PC-9 (cell line): ENCODE measurements at regions not wholly inside any gene's neighbourhood (a gene's known extent, or its start where the extent isn't known, plus 50 kb on each side); places are given as distances from the start of the nearest gene placed in this dataset.
"Not testable (repeated sequence)": the region's sequence is repeated elsewhere in the genome, so short reads cannot be mapped to it uniquely, and the experiment has no call there.

Experiments
- BruUV-seq: library from RNA; stranded (reverse); fragments of 400-500 nt; replicated peaks from 2 replicates; lab custom pipeline; 2021; lab: Mats Ljungman, UMichigan
- CTCF ChIA-PET: fragments of 300-600 bp; sonication (Branson Sonifier 250); formaldehyde crosslinking; loops from one replicate; lab custom pipeline; 2022; ENCODE audit warnings: antibody characterized with exemption; lab: Charles Lee
- POLR2A ChIA-PET: fragments of 300-600 bp; sonication (Branson Sonifier 250); formaldehyde crosslinking; loops from one replicate; lab custom pipeline; 2022; ENCODE audit warnings: antibody characterized with exemption; ENCODE audit not compliant: unreplicated experiment; lab: Charles Lee
- DNase-seq, 2 experiments: peaks; one replicate each; pipeline versions ENCODE4 v3.0.0 to v3.0.0-alpha.2; 2015 to 2022; ENCODE audit warnings: mixed read lengths in 1 of 2
- H2AFZ ChIP-seq: fragments of 200-600 bp; sonication (generic); 2 replicates; pipeline ENCODE4 v1.8.1; 2017; ENCODE audit warnings: antibody characterized with exemption
- H3F3A ChIP-seq: fragments of 200-600 bp; sonication (generic); 2 replicates; pipeline ENCODE4 v1.8.1; 2017; ENCODE audit warnings: antibody characterized with exemption, mild to moderate bottlenecking, low read depth; ENCODE audit not compliant: insufficient read depth
- H3K27ac ChIP-seq: fragments of 200-600 bp; sonication (generic); 2 replicates; pipeline ENCODE4 v1.6.1; 2016; ENCODE audit warnings: mixed run types
- H3K27me3 ChIP-seq: fragments of 200-600 bp; sonication (generic); 2 replicates; pipeline ENCODE4 v1.6.1; 2016; ENCODE audit warnings: low read depth, mixed run types; ENCODE audit not compliant: insufficient read depth
- H3K36me3 ChIP-seq: fragments of 200-600 bp; sonication (generic); 2 replicates; pipeline ENCODE4 v1.6.1; 2016; ENCODE audit warnings: low read depth, mixed run types
- H3K4me1 ChIP-seq: fragments of 200-600 bp; sonication (generic); replicated peaks from 2 replicates; pipeline ENCODE4 v1.6.1; 2016; ENCODE audit warnings: mixed run types; ENCODE audit not compliant: insufficient read depth
- H3K4me2 ChIP-seq: fragments of 200-600 bp; sonication (generic); 2 replicates; pipeline ENCODE4 v1.6.1; 2017; ENCODE audit warnings: mixed run types
- H3K4me3 ChIP-seq: fragments of 200-600 bp; sonication (generic); 2 replicates; pipeline ENCODE4 v1.6.1; 2016; ENCODE audit warnings: mixed run types
- H3K79me2 ChIP-seq: fragments of 200-600 bp; sonication (generic); 2 replicates; pipeline ENCODE4 v1.6.1; 2017; ENCODE audit warnings: low read depth, mixed run types
- H3K9me2 ChIP-seq: fragments of 200-600 bp; sonication (generic); 2 replicates; pipeline ENCODE4 v1.8.1; 2017; ENCODE audit warnings: mild to moderate bottlenecking; ENCODE audit not compliant: insufficient read depth
- H3K9me3 ChIP-seq: fragments of 200-600 bp; sonication (generic); 2 replicates; pipeline ENCODE4 v1.8.1; 2016; ENCODE audit warnings: low read depth; ENCODE audit not compliant: insufficient read depth
- H4K20me1 ChIP-seq: fragments of 200-600 bp; sonication (generic); 2 replicates; pipeline ENCODE4 v1.8.1; 2017; ENCODE audit not compliant: insufficient read depth
- CTCF ChIP-seq: fragments of 200-600 bp; sonication (generic); conservative IDR thresholded peaks from 2 replicates; pipeline ENCODE4 v1.6.1; 2017; ENCODE audit warnings: mixed run types, antibody characterized with exemption, mild to moderate bottlenecking, moderate library complexity
- intact Hi-C: fragments of 100-400 bp; cut with micrococcal nuclease; formaldehyde crosslinking; loops from one replicate; pipeline ENCODE4 v1.10.0; 2022; ENCODE audit not compliant: unreplicated experiment

- H3K36me3 ChIP-seq, H4K20me1 ChIP-seq, H3K27ac ChIP-seq, H3K4me1 ChIP-seq, H3K4me2 ChIP-seq, H3K4me3 ChIP-seq, BruUV-seq, H3F3A ChIP-seq, H3K27me3 ChIP-seq, DNase-seq, H3K79me2 ChIP-seq, H3K9me2 ChIP-seq, POLR2A ChIA-PET, H3K9me3 ChIP-seq, H2AFZ ChIP-seq, CTCF ChIA-PET: not testable (repeated sequence)
- peak; percentile 68 for TF ChIP-seq CTCF
- intact Hi-C loops: loop anchor here (5.0 to 10.0 kb wide), 3 partner anchors 81 to 448 kb away; no protein-coding TSS in a partner anchor
These were observed 139.5 kb downstream of the SEPTIN14 start for GRCh38 chr7:55722874-55723620.

GRCh38 chr7:55721004-55721403 is 141.5 kb downstream of the SEPTIN14 start:
- H3K4me2 ChIP-seq, BruUV-seq, POLR2A ChIA-PET, CTCF ChIA-PET, H3K79me2 ChIP-seq, H4K20me1 ChIP-seq, H2AFZ ChIP-seq, H3K9me2 ChIP-seq, H3K27ac ChIP-seq, H3K9me3 ChIP-seq, H3K4me1 ChIP-seq, H3K27me3 ChIP-seq, H3K36me3 ChIP-seq, H3K4me3 ChIP-seq, DNase-seq, H3F3A ChIP-seq: not testable (repeated sequence)
- intact Hi-C loops: loop anchor here (5.0 to 10.0 kb wide), 3 partner anchors 79 to 446 kb away; no protein-coding TSS in a partner anchor

GRCh38 chr7:55715247-55715867 is 143.1 kb upstream of the VOPP1 start:
- H3K9me3 ChIP-seq, H3K79me2 ChIP-seq, H2AFZ ChIP-seq, H4K20me1 ChIP-seq, POLR2A ChIA-PET, BruUV-seq, H3K4me3 ChIP-seq, intact Hi-C loops, H3K27me3 ChIP-seq, H3K9me2 ChIP-seq, CTCF ChIA-PET, H3K36me3 ChIP-seq: not testable (repeated sequence)
- peak overlapping the region; percentile 69 for H3K27ac ChIP-seq
- H3K4me1 ChIP-seq: peaks cover 35% of the 10 kb centered on the region
- DNase-seq: peak in 1 of 2 experiments; percentile 83
- peaks cover 34% of the 10 kb centered on the region for H3F3A ChIP-seq
- peak overlapping the region; percentile 34 for H3K4me2 ChIP-seq

- Histone ChIP-seq H3K4me2 (peak overlapping the region; percentile 34), H3K27ac (peak overlapping the region; percentile 69), H3K4me1 (peaks cover 41% of the 10 kb centered on the region), H3F3A (peaks cover 38% of the 10 kb centered on the region)
- H3K27me3 ChIP-seq, H3K79me2 ChIP-seq, H3K9me2 ChIP-seq, H3K36me3 ChIP-seq, intact Hi-C loops, H4K20me1 ChIP-seq, CTCF ChIA-PET, BruUV-seq, H2AFZ ChIP-seq, H3K4me3 ChIP-seq, H3K9me3 ChIP-seq, POLR2A ChIA-PET: not testable (repeated sequence)
- DNase-seq: peak in 1 of 2 experiments; percentile 79
These were observed 142.1 kb upstream of the VOPP1 start for GRCh38 chr7:55714370-55714769.

GRCh38 chr7:55710312-55710711 is 138.0 kb upstream of the VOPP1 start:
- Histone ChIP-seq H3K4me1 (peaks cover 37% of the 10 kb centered on the region), H3K27ac (peak overlapping the region; percentile 35; the same call in 1 of the 2 replicates), H3F3A (peaks cover 28% of the 10 kb centered on the region), H3K4me2 (peak overlapping the region; percentile 31)
- H3K79me2 ChIP-seq, H3K27me3 ChIP-seq, H4K20me1 ChIP-seq, BruUV-seq, POLR2A ChIA-PET, H3K4me3 ChIP-seq, H3K9me3 ChIP-seq, CTCF ChIA-PET, H3K9me2 ChIP-seq, H2AFZ ChIP-seq, H3K36me3 ChIP-seq, intact Hi-C loops: not testable (repeated sequence)
- DNase-seq: peak in 1 of 2 experiments; percentile 99

GRCh38 chr7:55708028-55708427 is 135.7 kb upstream of the VOPP1 start:
- H3K9me3 ChIP-seq, H3K27ac ChIP-seq, POLR2A ChIA-PET, H3K36me3 ChIP-seq, H3K4me2 ChIP-seq, H3K9me2 ChIP-seq, H3K79me2 ChIP-seq, CTCF ChIA-PET, DNase-seq, BruUV-seq, intact Hi-C loops, H3K4me3 ChIP-seq, H4K20me1 ChIP-seq, H2AFZ ChIP-seq, H3K27me3 ChIP-seq: not testable (repeated sequence)
- Histone ChIP-seq H3K4me1 (peaks cover 20% of the 10 kb centered on the region), H3F3A (peaks cover 15% of the 10 kb centered on the region)
